Activated T-cell treated with anti-CD3 and anti-CD28 coated beads for 24 hours (primary cell): ENCODE measurements at regions not wholly inside any gene's neighbourhood (a gene's known extent, or its start where the extent isn't known, plus 50 kb on each side); places are given as distances from the start of the nearest gene placed in this dataset.

Source experiments
- DNase-seq: peaks from one replicate; pipeline ENCODE4 v3.0.0-alpha.2; 2020; ENCODE audit warnings: low read depth

- DNase-seq = no peak
Observed at GRCh38 chr2:217113491-217113890, 253.6 kb upstream of the TNP1 start.

- no peak for DNase-seq
Observed at GRCh38 chr2:217110550-217110949, 250.7 kb upstream of the TNP1 start.

GRCh38 chr2:217108575-217109027 lies 248.7 kb upstream of the TNP1 start:
- DNase-seq = no peak

GRCh38 chr2:217108086-217108485 lies 248.2 kb upstream of the TNP1 start:
- DNase-seq = no peak

- no peak for DNase-seq
Observed at GRCh38 chr2:217107480-217107879, 247.6 kb upstream of the TNP1 start.

GRCh38 chr2:217106650-217107014 lies 246.8 kb upstream of the TNP1 start:
- no peak for DNase-seq

GRCh38 chr2:217105733-217106649 lies 246.1 kb upstream of the TNP1 start:
- DNase-seq = no peak

- no peak for DNase-seq
Observed at GRCh38 chr2:217103752-217104545, 244.1 kb upstream of the TNP1 start.

- no peak for DNase-seq
Observed at GRCh38 chr2:217102956-217103355, 243.1 kb upstream of the TNP1 start.

GRCh38 chr2:217101972-217102371 lies 242.1 kb upstream of the TNP1 start:
- DNase-seq = no peak

- DNase-seq = no peak
Observed at GRCh38 chr2:217099561-217099960, 239.7 kb upstream of the TNP1 start.

- no peak for DNase-seq
Observed at GRCh38 chr2:217098435-217098834, 238.6 kb upstream of the TNP1 start.

- DNase-seq = no peak
Observed at GRCh38 chr2:217097346-217097745, 237.5 kb upstream of the TNP1 start.

GRCh38 chr2:217096474-217097225 lies 236.8 kb upstream of the TNP1 start:
- DNase-seq = no peak

- no peak for DNase-seq
Observed at GRCh38 chr2:217095511-217096205, 235.8 kb upstream of the TNP1 start.

GRCh38 chr2:217092710-217093379 lies 233.0 kb upstream of the TNP1 start:
- no peak for DNase-seq

GRCh38 chr2:217091531-217091930 lies 231.7 kb upstream of the TNP1 start:
- DNase-seq = no peak

GRCh38 chr2:217090884-217091283 lies 231.0 kb upstream of the TNP1 start:
- DNase-seq = no peak

GRCh38 chr2:217090024-217090473 lies 230.2 kb upstream of the TNP1 start:
- DNase-seq = no peak

- DNase-seq = no peak
Observed at GRCh38 chr2:217086718-217087117, 226.9 kb upstream of the TNP1 start.

GRCh38 chr2:217086038-217086522 lies 226.2 kb upstream of the TNP1 start:
- no peak for DNase-seq
